UCSD-AML1 (cell line): ENCODE measurements at regions not wholly inside any gene's neighbourhood (a gene's known extent, or its start where the extent isn't known, plus 50 kb on each side); places are given as distances from the start of the nearest gene placed in this dataset.

Source experiments
- DNase-seq: peaks from one replicate; lab custom pipeline; 2025; ENCODE audit not compliant: unreplicated experiment; lab: John Stamatoyannopoulos, UW

GRCh38 chr12:83199069-83199468 is 512.4 kb downstream of the TMTC2 start:
- no peak for DNase-seq

GRCh38 chr12:83198291-83199015 is 511.7 kb downstream of the TMTC2 start:
- no peak for DNase-seq

- no peak for DNase-seq
Observed at GRCh38 chr12:83197483-83197914, 510.8 kb downstream of the TMTC2 start.

GRCh38 chr12:83196694-83197350 is 510.1 kb downstream of the TMTC2 start:
- no peak for DNase-seq

GRCh38 chr12:83190631-83191390 is 504.1 kb downstream of the TMTC2 start:
- no peak for DNase-seq

GRCh38 chr12:83186419-83186818 is 499.7 kb downstream of the TMTC2 start:
- no peak for DNase-seq

- no peak for DNase-seq
Observed at GRCh38 chr12:83185241-83185640, 498.5 kb downstream of the TMTC2 start.
